Kidney (tissue), 13 donors: ENCODE measurements at regions not wholly inside any gene's neighbourhood (a gene's known extent, or its start where the extent isn't known, plus 50 kb on each side); places are given as distances from the start of the nearest gene placed in this dataset.
A peak's percentile ranks its signal among the peaks of the same experiment; 100 is the strongest.

Experiments used
- DNase-seq, 5 donors: peaks; one replicate each; pipeline ENCODE4 v3.0.0-alpha.2; 2013 to 2020
- FAIRE-seq: peaks from 2 replicates; lab custom pipeline; 2012; peaks lifted over from hg19 to GRCh38; lab: Jason Lieb, UNC
- H3K27ac ChIP-seq, 2 donors: one replicate each; pipeline ENCODE4 v1.7.0; 2013; ENCODE audit warnings: low read depth in 2 of 2, low read length in 2 of 2, inconsistent platforms in 1 of 2
- H3K27me3 ChIP-seq: one replicate; pipeline ENCODE4 v1.7.1; 2013; ENCODE audit warnings: low read length, inconsistent platforms; ENCODE audit not compliant: control insufficient read depth, insufficient read depth
- H3K36me3 ChIP-seq, 3 donors: one replicate each; pipeline versions ENCODE4 v1.7.0 to v1.7.1; 2013; ENCODE audit warnings: low read length in 3 of 3, control low read depth in 1 of 3, inconsistent platforms in 1 of 3; ENCODE audit not compliant: insufficient read depth in 3 of 3, control insufficient read depth in 2 of 3
- H3K4me1 ChIP-seq, 3 donors: one replicate each; pipeline versions ENCODE4 v1.7.0 to v1.7.1; 2013; ENCODE audit warnings: low read length in 3 of 3, inconsistent platforms in 1 of 3, low read depth in 1 of 3; ENCODE audit not compliant: control insufficient read depth in 2 of 3, insufficient read depth in 2 of 3
- H3K4me3 ChIP-seq, 3 donors: one replicate each; pipeline versions ENCODE4 v1.7.0 to v1.8.1; 2013; ENCODE audit warnings: low read length in 3 of 3, control low read depth in 1 of 3, inconsistent platforms in 1 of 3
- H3K9ac ChIP-seq, 3 donors: one replicate each; pipeline versions ENCODE4 v1.7.0 to v1.7.1; 2013; ENCODE audit warnings: low read length in 3 of 3, control low read depth in 1 of 3, inconsistent platforms in 1 of 3
- H3K9me3 ChIP-seq, 3 donors: one replicate each; pipeline versions ENCODE4 v1.7.0 to v1.7.1; 2013; ENCODE audit warnings: low read length in 3 of 3, control low read depth in 1 of 3, inconsistent platforms in 1 of 3; ENCODE audit not compliant: control insufficient read depth in 2 of 3, insufficient read depth in 1 of 3
- CTCF ChIP-seq: IDR thresholded peaks from 3 replicates; pipeline ENCODE4 v1.5.1; 2012; ENCODE audit warnings: mild to moderate bottlenecking, moderate library complexity, borderline replicate concordance; ENCODE audit not compliant: insufficient read depth; ENCODE audit errors: extremely low read depth
- intact Hi-C: fragments of 100-400 bp; cut with DNase I; formaldehyde crosslinking; loops from one replicate; pipeline ENCODE4 v1.11.1; 2022
- donor health status: control.
- donor health status: control.
- donor health status: control.
- donor health status: control.
- donor health status: control.
- donor health status: DM: yes; HTN: yes; CAD: no.
- donor health status: Normal renal cell carcinoma (clear cell type).

- H3K36me3 ChIP-seq, result no peaks in the 10 kb centered on the region
- no peak for TF ChIP-seq CTCF
- H3K4me3 ChIP-seq, result no peak overlapping the region
- no peak overlapping the region for H3K9ac ChIP-seq
- peaks cover 0 to 8% (median 0%) of the 10 kb centered on the region in 3 donors for H3K9me3 ChIP-seq
- DNase-seq (no peak), FAIRE-seq (no peak)
- H3K27ac ChIP-seq, result no peak overlapping the region
- no peaks in the 10 kb centered on the region for H3K4me1 ChIP-seq
- intact Hi-C loops, result no loop called here
- no peaks in the 10 kb centered on the region for H3K27me3 ChIP-seq
Measured at GRCh38 chr11:127890030-127890615, 697.2 kb downstream of the ETS1 start.

DNA sequence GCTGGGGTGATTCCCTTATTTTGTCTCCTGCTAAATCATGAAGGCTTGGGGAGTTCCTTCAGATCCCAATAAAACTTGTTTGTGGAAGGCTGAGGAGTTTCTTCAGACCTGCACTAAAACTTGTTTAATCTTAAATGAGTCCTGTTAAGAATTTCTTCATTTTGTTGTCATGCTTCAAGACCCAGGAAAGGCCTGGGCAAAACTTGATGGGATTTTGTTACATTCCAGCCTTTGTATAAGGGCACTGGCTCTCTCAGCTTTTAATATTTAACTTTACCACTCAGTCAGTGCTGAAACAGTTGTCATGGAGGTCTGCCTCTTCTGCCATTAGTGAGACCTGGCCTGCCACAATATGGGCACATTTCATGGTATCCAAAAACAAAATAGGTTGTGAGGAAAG is 699.0 kb downstream of the ETS1 start:
- Histone ChIP-seq H3K27me3 (no peaks in the 10 kb centered on the region), H3K4me3 (no peak overlapping the region), H3K9me3 (peaks cover 0 to 8% (median 0%) of the 10 kb centered on the region in 3 donors), H3K36me3 (no peaks in the 10 kb centered on the region), H3K9ac (no peak overlapping the region), H3K27ac (no peak overlapping the region), H3K4me1 (no peaks in the 10 kb centered on the region)
- intact Hi-C loops, result no loop called here
- no peak for TF ChIP-seq CTCF
- FAIRE-seq (peak; percentile 17), DNase-seq (peak in 3 of 5 donors; percentile 32 to 76 (median 69))

GRCh38 chr11:127875131-127875530 is 712.2 kb downstream of the ETS1 start:
- intact Hi-C loops, result no loop called here
- Histone ChIP-seq H3K9ac (no peak overlapping the region), H3K27me3 (no peaks in the 10 kb centered on the region), H3K27ac (no peak overlapping the region), H3K4me1 (no peaks in the 10 kb centered on the region), H3K4me3 (no peak overlapping the region), H3K36me3 (no peaks in the 10 kb centered on the region), H3K9me3 (no peaks in the 10 kb centered on the region)
- DNase-seq (peak in 2 of 5 donors; percentile 27 to 36), FAIRE-seq (no peak)
- no peak for TF ChIP-seq CTCF

GRCh38 chr11:127873478-127873877 is 713.9 kb downstream of the ETS1 start:
- Histone ChIP-seq H3K9ac (no peak overlapping the region), H3K4me3 (no peak overlapping the region), H3K4me1 (no peaks in the 10 kb centered on the region), H3K36me3 (no peaks in the 10 kb centered on the region), H3K27me3 (no peaks in the 10 kb centered on the region), H3K27ac (no peak overlapping the region), H3K9me3 (no peaks in the 10 kb centered on the region)
- TF ChIP-seq CTCF, result no peak
- DNase-seq (no peak), FAIRE-seq (no peak)
- intact Hi-C loops, result no loop called here
